Activated CD8-positive, alpha-beta T cell treated with anti-CD3 and anti-CD28 coated beads for 36 hours (primary cell): ENCODE measurements at regions not wholly inside any gene's neighbourhood (a gene's known extent, or its start where the extent isn't known, plus 50 kb on each side); places are given as distances from the start of the nearest gene placed in this dataset.

ENCODE experiments used
- ATAC-seq: fragments of 200-7000 bp; cut with Tn5 transposase; one replicate; pipeline ENCODE4 v1.10.0; 2021; ENCODE audit warnings: mild to moderate bottlenecking, moderate library complexity
- CTCF ChIA-PET: fragments of 350-600 bp; sonication (Branson Sonifier 250); formaldehyde crosslinking; loops from one replicate; lab custom pipeline; 2021; ENCODE audit warnings: antibody characterized with exemption; lab: Charles Lee
- POLR2A ChIA-PET: fragments of 350-600 bp; sonication (Branson Sonifier 250); formaldehyde crosslinking; loops from one replicate; lab custom pipeline; 2021; ENCODE audit warnings: antibody characterized with exemption; lab: Charles Lee
- DNase-seq: peaks from one replicate; pipeline ENCODE4 v3.0.0-alpha.2; 2020
- H3K27ac Mint-ChIP-seq: one replicate; pipeline ENCODE4 v1.8.0; 2021; ENCODE audit warnings: mild to moderate bottlenecking, mixed read lengths
- H3K27me3 Mint-ChIP-seq: one replicate; pipeline ENCODE4 v1.8.0; 2021; ENCODE audit warnings: mixed read lengths
- H3K36me3 Mint-ChIP-seq: one replicate; pipeline ENCODE4 v1.8.0; 2021; ENCODE audit warnings: low read depth, mixed read lengths
- H3K4me1 Mint-ChIP-seq: one replicate; pipeline ENCODE4 v1.8.0; 2021; ENCODE audit warnings: low read depth, mixed read lengths
- H3K4me3 Mint-ChIP-seq: one replicate; pipeline ENCODE4 v1.8.0; 2021; ENCODE audit warnings: mild to moderate bottlenecking, moderate library complexity, mixed read lengths
- H3K9me3 Mint-ChIP-seq: one replicate; pipeline ENCODE4 v1.8.0; 2021; ENCODE audit warnings: mixed read lengths
- intact Hi-C: fragments of 100-400 bp; cut with micrococcal nuclease; formaldehyde crosslinking; loops from one replicate; pipeline ENCODE4 v1.10.0; 2022
- TF ChIP-seq, protein P1 (sequence below): fragments of 200-600 bp; IDR thresholded peaks from one replicate; pipeline ENCODE4 v1.8.0; 2022; ENCODE audit warnings: antibody characterized with exemption, mild to moderate bottlenecking

DNA sequence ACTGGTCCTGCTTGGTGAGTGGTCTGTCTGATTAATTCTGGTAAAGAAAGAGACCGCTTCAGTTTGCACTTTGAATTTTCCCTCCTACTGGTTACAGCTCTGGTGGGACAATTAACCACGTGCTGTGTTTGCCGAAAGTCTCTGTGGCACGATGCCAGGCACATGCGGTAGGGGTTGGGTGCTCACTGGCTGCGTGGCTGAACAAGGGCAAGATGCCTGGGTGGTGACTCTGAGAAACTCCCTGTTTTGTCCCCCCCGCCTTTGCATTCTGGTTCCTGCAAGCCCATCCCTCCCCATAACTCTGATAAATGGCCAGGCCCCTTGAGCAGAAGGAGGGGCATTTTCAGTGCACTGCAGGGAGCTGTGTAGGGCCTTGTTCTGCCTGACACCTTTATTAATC, 206.1 kb downstream of the TFCP2L1 start:
- Mint-ChIP-seq H3K27me3 (peaks cover 17% of the 10 kb centered on the region), H3K36me3 (no peaks in the 10 kb centered on the region), H3K9me3 (no peaks in the 10 kb centered on the region), H3K4me3 (no peak overlapping the region), H3K27ac (no peak overlapping the region), H3K4me1 (no peaks in the 10 kb centered on the region)
- CTCF ChIA-PET = interaction anchor here (1.1 to 4.7 kb wide), 12 partner anchors 8 to 398 kb away, joined by 3 to 33 read pairs (median 5); no protein-coding TSS in a partner anchor
- DNase-seq (no peak), ATAC-seq (no peak)
- TF ChIP-seq, protein P1, sequence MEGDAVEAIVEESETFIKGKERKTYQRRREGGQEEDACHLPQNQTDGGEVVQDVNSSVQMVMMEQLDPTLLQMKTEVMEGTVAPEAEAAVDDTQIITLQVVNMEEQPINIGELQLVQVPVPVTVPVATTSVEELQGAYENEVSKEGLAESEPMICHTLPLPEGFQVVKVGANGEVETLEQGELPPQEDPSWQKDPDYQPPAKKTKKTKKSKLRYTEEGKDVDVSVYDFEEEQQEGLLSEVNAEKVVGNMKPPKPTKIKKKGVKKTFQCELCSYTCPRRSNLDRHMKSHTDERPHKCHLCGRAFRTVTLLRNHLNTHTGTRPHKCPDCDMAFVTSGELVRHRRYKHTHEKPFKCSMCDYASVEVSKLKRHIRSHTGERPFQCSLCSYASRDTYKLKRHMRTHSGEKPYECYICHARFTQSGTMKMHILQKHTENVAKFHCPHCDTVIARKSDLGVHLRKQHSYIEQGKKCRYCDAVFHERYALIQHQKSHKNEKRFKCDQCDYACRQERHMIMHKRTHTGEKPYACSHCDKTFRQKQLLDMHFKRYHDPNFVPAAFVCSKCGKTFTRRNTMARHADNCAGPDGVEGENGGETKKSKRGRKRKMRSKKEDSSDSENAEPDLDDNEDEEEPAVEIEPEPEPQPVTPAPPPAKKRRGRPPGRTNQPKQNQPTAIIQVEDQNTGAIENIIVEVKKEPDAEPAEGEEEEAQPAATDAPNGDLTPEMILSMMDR = no peak
- POLR2A ChIA-PET = no interaction called here
- intact Hi-C loops = loop anchor here (10.0 kb wide), 1 partner anchor 264 kb away; no protein-coding TSS in a partner anchor

DNA sequence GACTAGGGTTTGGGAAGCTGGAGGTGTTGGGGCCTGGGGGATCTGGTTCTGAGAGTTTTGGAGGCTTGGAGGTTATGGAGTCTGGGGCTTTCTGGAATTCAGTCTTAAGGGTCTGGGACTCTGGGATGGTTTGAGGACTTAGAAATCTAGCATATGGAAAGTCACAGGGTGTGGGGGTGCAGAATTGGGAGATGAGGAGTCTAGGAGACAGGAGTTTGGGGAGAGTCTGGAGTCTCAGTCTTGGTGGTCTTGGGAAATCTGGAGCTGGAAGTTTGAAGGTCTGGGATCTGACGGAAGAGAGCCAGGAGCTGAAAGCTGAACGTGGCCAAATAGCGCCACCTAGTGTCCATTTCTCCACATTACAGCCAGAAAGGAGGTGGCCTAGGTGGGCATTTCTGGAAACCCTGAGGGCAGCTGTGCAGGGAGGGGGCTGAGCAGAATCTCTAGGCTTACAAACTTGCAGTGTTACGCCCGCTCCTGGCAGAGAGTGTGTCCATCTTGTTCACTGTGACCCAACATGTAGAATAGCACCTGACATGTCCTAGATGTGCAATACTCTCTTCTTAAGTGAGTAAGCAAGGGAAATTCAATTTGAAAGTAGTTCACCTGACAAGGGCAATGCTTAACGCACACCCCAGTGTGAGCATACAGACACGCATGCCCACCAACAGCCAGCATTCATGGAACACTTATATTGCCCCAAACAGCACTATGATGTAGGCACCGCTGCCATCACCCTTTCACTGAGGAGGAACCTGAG, 204.8 kb downstream of the TFCP2L1 start:
- TF ChIP-seq, protein P1 = peak; percentile 89
- Mint-ChIP-seq H3K4me3 (no peak overlapping the region), H3K27ac (no peak overlapping the region), H3K36me3 (no peaks in the 10 kb centered on the region), H3K27me3 (peaks cover 18% of the 10 kb centered on the region), H3K4me1 (no peaks in the 10 kb centered on the region), H3K9me3 (no peaks in the 10 kb centered on the region)
- ATAC-seq (peak; percentile 43), DNase-seq (peak; percentile 65)
- CTCF ChIA-PET = interaction anchor here (0.6 to 4.7 kb wide), 31 partner anchors 7 to 837 kb away, joined by 3 to 33 read pairs (median 3); no protein-coding TSS in a partner anchor
- intact Hi-C loops = no loop called here
- POLR2A ChIA-PET = no interaction called here

DNA sequence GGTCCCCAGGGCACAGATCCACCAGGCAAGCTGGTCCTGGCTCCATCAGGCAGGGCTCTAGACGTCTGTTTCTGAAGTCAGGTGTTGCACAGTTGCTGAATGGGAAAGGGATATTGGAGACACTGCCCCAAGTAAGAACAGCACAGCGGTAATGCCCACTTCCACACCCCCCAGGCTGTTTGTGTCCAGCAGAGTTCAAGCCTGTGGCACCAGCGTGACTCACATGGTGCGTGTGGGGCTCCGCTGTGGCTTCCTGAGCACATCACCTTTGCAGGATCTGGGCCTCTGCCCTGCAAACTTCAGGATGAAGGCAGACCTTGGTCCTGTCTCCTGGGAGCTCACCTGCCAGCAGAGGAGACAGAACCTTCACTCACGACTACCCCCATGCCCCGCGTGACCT, 203.3 kb downstream of the TFCP2L1 start:
- no peaks in the 10 kb centered on the region for H3K36me3 Mint-ChIP-seq
- H3K9me3 Mint-ChIP-seq = no peaks in the 10 kb centered on the region
- no peak for ATAC-seq
- intact Hi-C loops = no loop called here
- no peak for DNase-seq
- H3K27me3 Mint-ChIP-seq = peaks cover 7% of the 10 kb centered on the region
- no peaks in the 10 kb centered on the region for H3K4me1 Mint-ChIP-seq
- ChIA-PET CTCF (interaction anchor here (0.8 kb wide), 1 partner anchor 136 kb away, joined by 3 read pairs; no protein-coding TSS in a partner anchor), POLR2A (no interaction called here)
- H3K27ac Mint-ChIP-seq = no peak overlapping the region
- no peak overlapping the region for H3K4me3 Mint-ChIP-seq
- TF ChIP-seq, protein P1 = no peak

DNA sequence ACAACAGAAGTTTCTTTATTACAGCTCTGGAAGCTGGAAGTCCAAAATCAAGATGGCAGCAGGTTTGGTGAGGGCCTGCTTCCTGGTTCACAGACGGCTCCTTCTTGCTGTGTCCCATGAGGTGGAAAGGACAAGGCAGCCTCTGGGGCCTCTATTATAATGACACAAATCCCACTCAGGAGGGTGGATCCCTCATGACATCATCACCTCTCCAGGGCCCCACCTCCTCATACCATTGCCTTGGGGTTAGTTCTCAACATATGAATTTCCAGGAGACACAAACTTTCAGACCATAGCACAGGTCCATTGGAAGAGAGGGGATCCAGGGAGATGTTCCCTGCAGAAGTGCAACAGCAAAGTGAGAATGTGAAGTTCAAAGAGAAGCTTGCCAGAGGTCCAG, 202.8 kb downstream of the TFCP2L1 start:
- Mint-ChIP-seq H3K27ac (no peak overlapping the region), H3K9me3 (no peaks in the 10 kb centered on the region), H3K27me3 (peaks cover 4% of the 10 kb centered on the region), H3K36me3 (no peaks in the 10 kb centered on the region), H3K4me1 (no peaks in the 10 kb centered on the region), H3K4me3 (no peak overlapping the region)
- POLR2A ChIA-PET = no interaction called here
- DNase-seq (no peak), ATAC-seq (no peak)
- CTCF ChIA-PET = interaction anchor here (0.8 kb wide), 1 partner anchor 136 kb away, joined by 3 read pairs; no protein-coding TSS in a partner anchor
- intact Hi-C loops = no loop called here
- TF ChIP-seq, protein P1 = no peak

GRCh38 chr2:121084130-121084680, 200.8 kb downstream of the TFCP2L1 start:
- Mint-ChIP-seq H3K36me3 (no peaks in the 10 kb centered on the region), H3K27ac (no peak overlapping the region), H3K4me3 (no peak overlapping the region), H3K9me3 (no peaks in the 10 kb centered on the region), H3K4me1 (no peaks in the 10 kb centered on the region), H3K27me3 (peaks cover 2% of the 10 kb centered on the region)
- intact Hi-C loops = no loop called here
- ChIA-PET CTCF (interaction anchor here (0.8 to 1.6 kb wide), 4 partner anchors 9 to 383 kb away, joined by 3 to 4 read pairs (median 3); no protein-coding TSS in a partner anchor), POLR2A (interaction anchor here (3.3 kb wide), 1 partner anchor 9 kb away, joined by 15 read pairs; no protein-coding TSS in a partner anchor)
- TF ChIP-seq, protein P1 = no peak
- no peak for ATAC-seq
- no peak for DNase-seq
